Astrocyte of the spinal cord (primary cell): ENCODE measurements at regions not wholly inside any gene's neighbourhood (a gene's known extent, or its start where the extent isn't known, plus 50 kb on each side); places are given as distances from the start of the nearest gene placed in this dataset.

Experiments used
- DNase-seq: peaks from one replicate; pipeline ENCODE4 v3.0.0; 2011; ENCODE audit warnings: low read depth, low spot score
- H3K4me3 ChIP-seq: 2 replicates; pipeline ENCODE4 v1.5.1; 2011; ENCODE audit warnings: low read depth, mild to moderate bottlenecking, low read length, moderate library complexity
- CTCF ChIP-seq: IDR thresholded peaks from 2 replicates; pipeline ENCODE4 v1.5.1; 2012; ENCODE audit warnings: low read depth, mild to moderate bottlenecking, low read length, inconsistent platforms
- in situ Hi-C: cut with HindIII; loops from 2 replicates; pipeline ENCODE4 v1.10.0; 2017; ENCODE audit warnings: low sequenced_read_pairs

GRCh38 chr14:25993830-25994229 lies 604.0 kb downstream of the NOVA1 start:
- TF ChIP-seq CTCF: no peak
- in situ Hi-C loops: no loop called here
- DNase-seq: no peak
- H3K4me3 ChIP-seq: no peak overlapping the region

GRCh38 chr14:25988536-25988935 lies 609.3 kb downstream of the NOVA1 start:
- in situ Hi-C loops: no loop called here
- no peak overlapping the region for H3K4me3 ChIP-seq
- no peak for TF ChIP-seq CTCF
- DNase-seq: no peak

- in situ Hi-C loops: no loop called here
- TF ChIP-seq CTCF: no peak
- DNase-seq: no peak
- no peak overlapping the region for H3K4me3 ChIP-seq
These were observed 642.1 kb downstream of the NOVA1 start for GRCh38 chr14:25955772-25956171.

GRCh38 chr14:25953532-25954139 lies 644.2 kb downstream of the NOVA1 start:
- DNase-seq: peak; percentile 87
- in situ Hi-C loops: no loop called here

GRCh38 chr14:25945746-25946145 lies 652.1 kb downstream of the NOVA1 start:
- in situ Hi-C loops: no loop called here
- TF ChIP-seq CTCF: no peak
- no peak for DNase-seq
- H3K4me3 ChIP-seq: no peak overlapping the region

More at GRCh38 chr14:25953532-25954139, 644.2 kb downstream of the NOVA1 start:
- no peak overlapping the region for H3K4me3 ChIP-seq
- TF ChIP-seq CTCF: no peak

- no peak for TF ChIP-seq CTCF
- no peak for DNase-seq
- in situ Hi-C loops: no loop called here
- no peak overlapping the region for H3K4me3 ChIP-seq
These were observed 653.8 kb downstream of the NOVA1 start for GRCh38 chr14:25944020-25944419.
